Ovary (tissue), 3 donors: ENCODE measurements at regions not wholly inside any gene's neighbourhood (a gene's known extent, or its start where the extent isn't known, plus 50 kb on each side); places are given as distances from the start of the nearest gene placed in this dataset.

ENCODE experiments used
- POLR2A ChIP-seq: fragments of 450-650 bp; IDR thresholded peaks from one replicate; pipeline ENCODE4 v1.6.1; 2017; ENCODE audit warnings: antibody characterized with exemption, mild to moderate bottlenecking, moderate library complexity
- TF ChIP-seq, protein P1 (sequence below), 3 donors: fragments of 450-650 bp in 2 of 3; fragments of 200-600 bp in 1 of 3; IDR thresholded peaks; one replicate each; pipeline versions ENCODE4 v1.5.1 to v1.8.0; 2016 to 2022; ENCODE audit warnings: antibody characterized with exemption in 3 of 3, mild to moderate bottlenecking in 1 of 3
- donor health status: DM: no; HTN: no; CAD: no.

DNA sequence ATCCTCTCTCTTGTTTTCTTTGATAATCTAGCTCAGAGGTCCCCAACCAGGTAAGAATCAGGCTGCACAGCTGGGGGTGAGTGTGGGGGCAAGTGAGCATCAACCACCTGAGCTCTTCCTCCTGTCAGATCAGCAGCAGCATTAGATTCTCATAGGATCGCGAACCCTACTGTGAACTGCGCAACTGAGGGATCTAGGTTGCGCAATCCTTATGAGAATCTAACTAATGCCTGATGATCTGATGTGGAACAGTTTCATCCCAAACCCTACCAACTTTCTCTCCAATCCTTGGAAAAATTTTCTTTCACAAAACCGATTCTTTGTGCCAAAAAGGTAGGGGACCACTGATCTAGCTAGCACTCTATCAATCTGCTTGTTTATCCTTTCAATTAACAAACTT, 678.3 kb downstream of the CBLN2 start:
- TF ChIP-seq, protein P1, sequence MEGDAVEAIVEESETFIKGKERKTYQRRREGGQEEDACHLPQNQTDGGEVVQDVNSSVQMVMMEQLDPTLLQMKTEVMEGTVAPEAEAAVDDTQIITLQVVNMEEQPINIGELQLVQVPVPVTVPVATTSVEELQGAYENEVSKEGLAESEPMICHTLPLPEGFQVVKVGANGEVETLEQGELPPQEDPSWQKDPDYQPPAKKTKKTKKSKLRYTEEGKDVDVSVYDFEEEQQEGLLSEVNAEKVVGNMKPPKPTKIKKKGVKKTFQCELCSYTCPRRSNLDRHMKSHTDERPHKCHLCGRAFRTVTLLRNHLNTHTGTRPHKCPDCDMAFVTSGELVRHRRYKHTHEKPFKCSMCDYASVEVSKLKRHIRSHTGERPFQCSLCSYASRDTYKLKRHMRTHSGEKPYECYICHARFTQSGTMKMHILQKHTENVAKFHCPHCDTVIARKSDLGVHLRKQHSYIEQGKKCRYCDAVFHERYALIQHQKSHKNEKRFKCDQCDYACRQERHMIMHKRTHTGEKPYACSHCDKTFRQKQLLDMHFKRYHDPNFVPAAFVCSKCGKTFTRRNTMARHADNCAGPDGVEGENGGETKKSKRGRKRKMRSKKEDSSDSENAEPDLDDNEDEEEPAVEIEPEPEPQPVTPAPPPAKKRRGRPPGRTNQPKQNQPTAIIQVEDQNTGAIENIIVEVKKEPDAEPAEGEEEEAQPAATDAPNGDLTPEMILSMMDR (IDR thresholded peaks at IDR 0.05), result no peak
- no peak for TF ChIP-seq POLR2A
